ENCODE measurements at regions not wholly inside any gene's neighbourhood (a gene's known extent, or its start where the extent isn't known, plus 50 kb on each side); places are given as distances from the start of the nearest gene placed in this dataset.

GRCh38 chr4:175215208-175215607 is 297.1 kb downstream of the ADAM29 start:
- Histone ChIP-seq H3K4me1 (no peaks in the 10 kb centered on the region), H3K36me3 (no peaks in the 10 kb centered on the region), H3K4me3 (no peak overlapping the region), H3K9me3 (peaks cover 0 to 53% (median 28%) of the 10 kb centered on the region in 12 donors), H3K27ac (no peak overlapping the region), H3K27me3 (no peaks in the 10 kb centered on the region)
- WGBS, 4 donors = 83 to 90% (median 85%) methylated on average over 8 of the region's 8 CpGs
- TF ChIP-seq POLR2A (IDR thresholded peaks at IDR 0.05) = no peak
- TF ChIP-seq, protein P1, sequence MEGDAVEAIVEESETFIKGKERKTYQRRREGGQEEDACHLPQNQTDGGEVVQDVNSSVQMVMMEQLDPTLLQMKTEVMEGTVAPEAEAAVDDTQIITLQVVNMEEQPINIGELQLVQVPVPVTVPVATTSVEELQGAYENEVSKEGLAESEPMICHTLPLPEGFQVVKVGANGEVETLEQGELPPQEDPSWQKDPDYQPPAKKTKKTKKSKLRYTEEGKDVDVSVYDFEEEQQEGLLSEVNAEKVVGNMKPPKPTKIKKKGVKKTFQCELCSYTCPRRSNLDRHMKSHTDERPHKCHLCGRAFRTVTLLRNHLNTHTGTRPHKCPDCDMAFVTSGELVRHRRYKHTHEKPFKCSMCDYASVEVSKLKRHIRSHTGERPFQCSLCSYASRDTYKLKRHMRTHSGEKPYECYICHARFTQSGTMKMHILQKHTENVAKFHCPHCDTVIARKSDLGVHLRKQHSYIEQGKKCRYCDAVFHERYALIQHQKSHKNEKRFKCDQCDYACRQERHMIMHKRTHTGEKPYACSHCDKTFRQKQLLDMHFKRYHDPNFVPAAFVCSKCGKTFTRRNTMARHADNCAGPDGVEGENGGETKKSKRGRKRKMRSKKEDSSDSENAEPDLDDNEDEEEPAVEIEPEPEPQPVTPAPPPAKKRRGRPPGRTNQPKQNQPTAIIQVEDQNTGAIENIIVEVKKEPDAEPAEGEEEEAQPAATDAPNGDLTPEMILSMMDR (IDR thresholded peaks at IDR 0.05) = no peak
- DNase-seq = no peak
- ATAC-seq = no peak
- intact Hi-C loops (cut with DNase I) = no loop called here

- peaks cover 0 to 51% (median 28%) of the 10 kb centered on the region in 12 donors for H3K9me3 ChIP-seq
- intact Hi-C loops (cut with DNase I) = no loop called here
- DNase-seq (no peak), ATAC-seq (no peak)
- H3K27me3 ChIP-seq = no peaks in the 10 kb centered on the region
- no peak overlapping the region for H3K4me3 ChIP-seq
- 71 to 83% (median 76%) methylated on average over 1 of the region's 1 CpG for WGBS, 4 donors
- H3K4me1 ChIP-seq = no peaks in the 10 kb centered on the region
- no peak overlapping the region for H3K27ac ChIP-seq
- TF ChIP-seq POLR2A (IDR thresholded peaks at IDR 0.05) = no peak
- H3K36me3 ChIP-seq = no peaks in the 10 kb centered on the region
Measured at GRCh38 chr4:175215657-175216056, 297.5 kb downstream of the ADAM29 start.

- H3K27me3 ChIP-seq = no peaks in the 10 kb centered on the region
- H3K4me1 ChIP-seq = no peaks in the 10 kb centered on the region
- ATAC-seq (no peak), DNase-seq (no peak)
- WGBS, 4 donors = 56 to 81% (median 71%) methylated on average over 1 of the region's 1 CpG
- TF ChIP-seq POLR2A (IDR thresholded peaks at IDR 0.05) = no peak
- TF ChIP-seq, protein P1 (IDR thresholded peaks at IDR 0.05) = no peak
- no peaks in the 10 kb centered on the region for H3K9me3 ChIP-seq
- H3K36me3 ChIP-seq = no peaks in the 10 kb centered on the region
- no peak overlapping the region for H3K27ac ChIP-seq
- H3K4me3 ChIP-seq = no peak overlapping the region
- intact Hi-C loops (cut with DNase I) = no loop called here
Measured at GRCh38 chr4:175229154-175229553, 311.0 kb downstream of the ADAM29 start.

GRCh38 chr4:175234162-175234561 is 316.0 kb downstream of the ADAM29 start:
- Histone ChIP-seq H3K4me1 (no peaks in the 10 kb centered on the region), H3K27ac (no peak overlapping the region), H3K4me3 (no peak overlapping the region), H3K9me3 (no peaks in the 10 kb centered on the region), H3K27me3 (no peaks in the 10 kb centered on the region), H3K36me3 (no peaks in the 10 kb centered on the region)
- DNase-seq = no peak
- 64 to 71% (median 68%) methylated on average over 2 of the region's 2 CpGs for WGBS, 4 donors
- intact Hi-C loops (cut with DNase I) = no loop called here
- TF ChIP-seq, protein P1 (IDR thresholded peaks at IDR 0.05) = no peak
- no peak for TF ChIP-seq POLR2A (IDR thresholded peaks at IDR 0.05)
- ATAC-seq = no peak

DNA sequence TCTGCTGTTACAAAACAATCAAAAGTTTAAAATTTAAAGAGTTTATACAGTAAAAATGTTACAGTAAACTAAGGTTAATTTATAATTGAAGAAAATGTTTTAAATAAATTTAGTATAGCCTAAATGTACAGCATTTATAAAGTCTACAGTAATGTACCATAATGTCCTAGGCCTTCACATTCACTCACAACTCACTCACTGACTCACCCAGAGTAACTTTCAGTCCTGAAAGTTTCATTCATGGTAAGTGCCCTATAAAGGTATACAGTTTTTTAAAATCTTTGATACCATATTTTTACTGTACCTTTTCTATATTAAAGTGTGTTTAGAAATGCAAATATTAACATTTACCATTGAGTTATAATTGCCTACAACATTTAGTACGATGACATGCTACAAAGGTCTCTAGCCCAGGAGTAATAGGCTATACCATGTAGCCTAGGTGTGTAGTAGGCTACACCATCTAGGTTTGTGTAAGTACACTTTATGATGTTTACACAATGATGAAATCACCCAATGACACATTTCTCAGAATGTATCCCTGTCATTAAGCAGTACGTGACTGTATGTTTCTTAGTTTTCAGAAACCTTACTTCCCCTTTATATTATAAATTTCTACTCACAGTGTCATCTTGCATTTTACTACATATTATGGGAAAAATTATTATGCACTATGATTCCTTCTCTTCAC is 320.8 kb downstream of the ADAM29 start:
- intact Hi-C loops (cut with DNase I) = no loop called here
- WGBS, 4 donors = 90 to 93% (median 92%) methylated on average over 2 of the region's 2 CpGs
- TF ChIP-seq POLR2A (IDR thresholded peaks at IDR 0.05) = no peak
- TF ChIP-seq, protein P1 (IDR thresholded peaks at IDR 0.05) = no peak

More for the DNA sequence above, 320.8 kb downstream of the ADAM29 start:
- ATAC-seq (no peak), DNase-seq (no peak)
- Histone ChIP-seq H3K4me3 (no peak overlapping the region), H3K27ac (no peak overlapping the region), H3K9me3 (no peaks in the 10 kb centered on the region), H3K27me3 (no peaks in the 10 kb centered on the region), H3K4me1 (no peaks in the 10 kb centered on the region), H3K36me3 (no peaks in the 10 kb centered on the region)
